Panc1 (cell line): ENCODE measurements at regions not wholly inside any gene's neighbourhood (a gene's known extent, or its start where the extent isn't known, plus 50 kb on each side); places are given as distances from the start of the nearest gene placed in this dataset.

Experiments
- ATAC-seq: fragments of 200-7000 bp; cut with Tn5 transposase; 2 replicates; pipeline ENCODE4 v1.9.1; 2020; ENCODE audit warnings: mild to moderate bottlenecking, moderate library complexity
- BruUV-seq: library from RNA; stranded (reverse); fragments of 400-500 nt; replicated peaks from 2 replicates; lab custom pipeline; 2021; lab: Mats Ljungman, UMichigan
- CTCF ChIA-PET: fragments of 300-600 bp; sonication (Branson Sonifier 250); formaldehyde crosslinking; loops from one replicate; lab custom pipeline; 2022; ENCODE audit warnings: antibody characterized with exemption; lab: Charles Lee
- POLR2A ChIA-PET: fragments of 300-600 bp; sonication (Branson Sonifier 250); formaldehyde crosslinking; loops from one replicate; lab custom pipeline; 2022; ENCODE audit warnings: antibody characterized with exemption; lab: Charles Lee
- DNase-seq: peaks from one replicate; pipeline ENCODE4 v3.0.0-alpha.2; 2010; ENCODE audit warnings: low read depth, low spot score
- H3K27ac ChIP-seq: 2 replicates; pipeline ENCODE4 v1.5.1; 2011; ENCODE audit warnings: mild to moderate bottlenecking, low read length, inconsistent platforms
- H3K27me3 ChIP-seq: fragments of 200-500 bp; sonication (Bioruptor generic); 2 replicates; pipeline ENCODE4 v1.6.0; 2014; ENCODE audit warnings: low read length, inconsistent platforms; ENCODE audit not compliant: control insufficient read depth, insufficient read depth
- H3K36me3 ChIP-seq: fragments of 200-500 bp; sonication (Bioruptor generic); 2 replicates; pipeline ENCODE4 v1.5.1; 2014; ENCODE audit warnings: inconsistent platforms, mild to moderate bottlenecking, low read length, moderate library complexity; ENCODE audit not compliant: control insufficient read depth, insufficient read depth
- H3K4me1 ChIP-seq: 2 replicates; pipeline ENCODE4 v1.5.1; 2011; ENCODE audit warnings: inconsistent platforms, mild to moderate bottlenecking, low read length, moderate library complexity; ENCODE audit not compliant: control insufficient read depth, insufficient read depth
- H3K4me3 ChIP-seq, 2 experiments: 2 replicates each; pipeline ENCODE4 v1.5.1; 2011 to 2012; ENCODE audit warnings: low read depth in 2 of 2, low read length in 2 of 2, mild to moderate bottlenecking in 2 of 2, inconsistent platforms in 1 of 2, moderate library complexity in 1 of 2
- H3K9me3 ChIP-seq: fragments of 200-500 bp; sonication (Bioruptor generic); 2 replicates; pipeline ENCODE4 v1.5.1; 2014; ENCODE audit warnings: low read depth, mild to moderate bottlenecking, inconsistent platforms, low read length, moderate library complexity; ENCODE audit not compliant: control insufficient read depth, insufficient read depth
- POLR2AphosphoS5 ChIP-seq: IDR thresholded peaks from 2 replicates; pipeline ENCODE4 v1.6.1; 2012; ENCODE audit warnings: mild to moderate bottlenecking, low read depth, low read length, moderate library complexity
- SIN3A ChIP-seq: IDR thresholded peaks from 2 replicates; pipeline ENCODE4 v1.6.1; 2012; ENCODE audit warnings: low read depth, mild to moderate bottlenecking, low read length, moderate library complexity, borderline replicate concordance; ENCODE audit not compliant: insufficient read depth
- TCF7L2 ChIP-seq: IDR thresholded peaks from 2 replicates; pipeline ENCODE4 v1.6.1; 2011; ENCODE audit warnings: mild to moderate bottlenecking, low read depth, low read length, inconsistent platforms
- in situ Hi-C: cut with HindIII; loops from 2 replicates; pipeline ENCODE4 v1.10.0; 2016; ENCODE audit warnings: low sequenced_read_pairs, low pct_unique_long_range_greater_than_20kb
- intact Hi-C: fragments of 100-400 bp; cut with micrococcal nuclease; formaldehyde crosslinking; loops from one replicate; pipeline ENCODE4 v1.10.0; 2022; ENCODE audit not compliant: unreplicated experiment
- TF ChIP-seq, protein P1 (sequence below), 2 experiments: IDR thresholded peaks; 2 replicates each; pipeline ENCODE4 v1.6.1; 2011 to 2012; ENCODE audit warnings: low read depth in 2 of 2, control low read depth in 1 of 2, low read length in 1 of 2, mild to moderate bottlenecking in 1 of 2, moderate library complexity in 1 of 2; ENCODE audit not compliant: insufficient read depth in 1 of 2
- TF ChIP-seq, protein P2 (sequence below): fragments of 450-650 bp; IDR thresholded peaks from 2 replicates; pipeline ENCODE4 v1.5.1; 2017; ENCODE audit warnings: mild to moderate bottlenecking

DNA sequence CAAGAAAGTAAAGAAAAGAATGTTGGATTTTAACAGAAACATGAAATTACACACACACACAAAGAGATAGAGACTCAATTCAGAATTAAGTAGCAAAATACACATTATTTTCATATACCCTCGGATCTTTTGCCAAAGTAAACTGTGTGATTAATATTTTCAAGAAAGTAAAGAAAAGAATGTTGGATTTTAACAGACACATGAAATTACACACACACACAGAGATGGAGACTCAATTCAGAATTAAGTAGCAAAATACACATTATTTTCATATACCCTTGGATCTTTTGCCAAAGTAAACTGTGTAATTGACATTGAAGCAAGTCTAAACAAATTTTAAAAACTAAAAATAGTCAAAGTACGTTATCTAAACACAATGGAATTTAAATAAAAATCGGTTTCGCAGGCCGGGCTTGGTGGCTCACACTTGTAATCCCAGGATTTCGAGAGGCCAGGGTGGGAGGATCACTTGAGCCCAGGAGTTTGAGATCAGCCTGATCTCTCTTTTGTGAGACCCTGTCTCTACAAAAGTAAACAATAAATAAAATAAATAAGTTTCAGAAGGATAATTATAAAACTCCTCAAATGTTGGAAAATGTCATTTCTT, 337.3 kb upstream of the MAGI2 start:
- no peak for ATAC-seq
- H3K4me3 ChIP-seq: no peak overlapping the region
- H3K36me3 ChIP-seq: no peaks in the 10 kb centered on the region
- in situ Hi-C loops: no loop called here
- ChIA-PET POLR2A (no interaction called here), CTCF (no interaction called here)
- no peak for DNase-seq
- H3K27ac ChIP-seq: no peak overlapping the region
- no peaks in the 10 kb centered on the region for H3K27me3 ChIP-seq
- BruUV-seq: no TSS peak
- intact Hi-C loops: no loop called here
- H3K9me3 ChIP-seq: no peaks in the 10 kb centered on the region
- TF ChIP-seq, protein P1, sequence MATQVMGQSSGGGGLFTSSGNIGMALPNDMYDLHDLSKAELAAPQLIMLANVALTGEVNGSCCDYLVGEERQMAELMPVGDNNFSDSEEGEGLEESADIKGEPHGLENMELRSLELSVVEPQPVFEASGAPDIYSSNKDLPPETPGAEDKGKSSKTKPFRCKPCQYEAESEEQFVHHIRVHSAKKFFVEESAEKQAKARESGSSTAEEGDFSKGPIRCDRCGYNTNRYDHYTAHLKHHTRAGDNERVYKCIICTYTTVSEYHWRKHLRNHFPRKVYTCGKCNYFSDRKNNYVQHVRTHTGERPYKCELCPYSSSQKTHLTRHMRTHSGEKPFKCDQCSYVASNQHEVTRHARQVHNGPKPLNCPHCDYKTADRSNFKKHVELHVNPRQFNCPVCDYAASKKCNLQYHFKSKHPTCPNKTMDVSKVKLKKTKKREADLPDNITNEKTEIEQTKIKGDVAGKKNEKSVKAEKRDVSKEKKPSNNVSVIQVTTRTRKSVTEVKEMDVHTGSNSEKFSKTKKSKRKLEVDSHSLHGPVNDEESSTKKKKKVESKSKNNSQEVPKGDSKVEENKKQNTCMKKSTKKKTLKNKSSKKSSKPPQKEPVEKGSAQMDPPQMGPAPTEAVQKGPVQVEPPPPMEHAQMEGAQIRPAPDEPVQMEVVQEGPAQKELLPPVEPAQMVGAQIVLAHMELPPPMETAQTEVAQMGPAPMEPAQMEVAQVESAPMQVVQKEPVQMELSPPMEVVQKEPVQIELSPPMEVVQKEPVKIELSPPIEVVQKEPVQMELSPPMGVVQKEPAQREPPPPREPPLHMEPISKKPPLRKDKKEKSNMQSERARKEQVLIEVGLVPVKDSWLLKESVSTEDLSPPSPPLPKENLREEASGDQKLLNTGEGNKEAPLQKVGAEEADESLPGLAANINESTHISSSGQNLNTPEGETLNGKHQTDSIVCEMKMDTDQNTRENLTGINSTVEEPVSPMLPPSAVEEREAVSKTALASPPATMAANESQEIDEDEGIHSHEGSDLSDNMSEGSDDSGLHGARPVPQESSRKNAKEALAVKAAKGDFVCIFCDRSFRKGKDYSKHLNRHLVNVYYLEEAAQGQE (IDR thresholded peaks at IDR 0.05; ENCODE audit: insufficient read depth in 1 of 2, low read depth in 2 of 2, low read length in 1 of 2): no peak
- TF ChIP-seq POLR2AphosphoS5: no peak
- no peak for TF ChIP-seq SIN3A
- TF ChIP-seq TCF7L2: no peak
- TF ChIP-seq, protein P2, sequence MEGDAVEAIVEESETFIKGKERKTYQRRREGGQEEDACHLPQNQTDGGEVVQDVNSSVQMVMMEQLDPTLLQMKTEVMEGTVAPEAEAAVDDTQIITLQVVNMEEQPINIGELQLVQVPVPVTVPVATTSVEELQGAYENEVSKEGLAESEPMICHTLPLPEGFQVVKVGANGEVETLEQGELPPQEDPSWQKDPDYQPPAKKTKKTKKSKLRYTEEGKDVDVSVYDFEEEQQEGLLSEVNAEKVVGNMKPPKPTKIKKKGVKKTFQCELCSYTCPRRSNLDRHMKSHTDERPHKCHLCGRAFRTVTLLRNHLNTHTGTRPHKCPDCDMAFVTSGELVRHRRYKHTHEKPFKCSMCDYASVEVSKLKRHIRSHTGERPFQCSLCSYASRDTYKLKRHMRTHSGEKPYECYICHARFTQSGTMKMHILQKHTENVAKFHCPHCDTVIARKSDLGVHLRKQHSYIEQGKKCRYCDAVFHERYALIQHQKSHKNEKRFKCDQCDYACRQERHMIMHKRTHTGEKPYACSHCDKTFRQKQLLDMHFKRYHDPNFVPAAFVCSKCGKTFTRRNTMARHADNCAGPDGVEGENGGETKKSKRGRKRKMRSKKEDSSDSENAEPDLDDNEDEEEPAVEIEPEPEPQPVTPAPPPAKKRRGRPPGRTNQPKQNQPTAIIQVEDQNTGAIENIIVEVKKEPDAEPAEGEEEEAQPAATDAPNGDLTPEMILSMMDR: no peak
- no peaks in the 10 kb centered on the region for H3K4me1 ChIP-seq

DNA sequence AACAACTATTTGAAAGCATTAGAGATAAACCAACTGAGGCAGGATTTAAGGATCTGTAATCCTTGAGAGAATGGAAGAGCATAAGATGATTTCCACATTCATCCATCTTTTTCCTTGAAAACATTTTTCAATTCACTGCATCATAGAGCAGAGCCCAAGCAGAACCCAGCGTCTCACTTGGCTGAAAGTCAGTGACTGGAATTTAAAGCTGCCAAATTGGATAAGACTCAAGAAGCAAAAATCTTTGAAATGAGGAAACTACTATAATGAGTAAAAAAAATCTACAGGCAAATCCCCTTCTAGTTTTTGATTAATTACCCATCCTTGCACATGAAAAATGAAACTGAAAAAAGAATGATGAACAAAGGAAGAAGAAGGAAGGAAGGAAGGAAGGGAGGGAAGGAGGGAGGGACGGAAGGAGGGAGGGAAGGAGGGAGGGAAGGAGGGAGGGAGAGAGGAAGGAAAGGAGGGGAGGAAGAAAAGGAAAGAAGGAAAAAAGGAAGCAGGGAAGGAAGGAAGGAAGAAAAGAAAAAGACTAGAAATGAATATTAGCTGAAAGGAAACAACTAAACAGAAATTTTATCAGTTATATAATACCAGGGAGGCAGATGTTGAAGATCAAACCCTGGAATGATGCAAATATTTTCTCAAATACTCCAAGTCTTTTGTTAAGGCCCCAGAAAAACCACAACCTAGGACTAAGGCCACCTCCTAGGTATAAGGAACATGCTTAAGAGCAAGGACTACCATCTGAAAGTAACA, 336.3 kb upstream of the MAGI2 start:
- Histone ChIP-seq H3K36me3 (no peaks in the 10 kb centered on the region), H3K4me1 (no peaks in the 10 kb centered on the region), H3K9me3 (no peaks in the 10 kb centered on the region), H3K27ac (no peak overlapping the region), H3K4me3 (no peak overlapping the region), H3K27me3 (no peaks in the 10 kb centered on the region)
- ChIA-PET CTCF (no interaction called here), POLR2A (interaction anchor here (0.7 kb wide), 1 partner anchor 635 kb away, joined by 3 read pairs; no protein-coding TSS in a partner anchor)
- BruUV-seq: no TSS peak
- in situ Hi-C loops: no loop called here
- ATAC-seq (no peak), DNase-seq (no peak)
- intact Hi-C loops: no loop called here
- no peak for TF ChIP-seq TCF7L2
- TF ChIP-seq, protein P2: no peak
